WTC11 (cell line): ENCODE measurements at regions not wholly inside any gene's neighbourhood (a gene's known extent, or its start where the extent isn't known, plus 50 kb on each side); places are given as distances from the start of the nearest gene placed in this dataset.

Experiments used
- ATAC-seq: fragments of 200-7000 bp; cut with Tn5 transposase; 2 replicates; pipeline ENCODE4 v1.10.0; 2021; ENCODE audit warnings: mild to moderate bottlenecking, moderate library complexity
- CTCF ChIA-PET: fragments of 300-600 bp; sonication (Branson Sonifier 250); formaldehyde crosslinking; loops from one replicate; lab custom pipeline; 2021; ENCODE audit warnings: antibody characterized with exemption; lab: Charles Lee
- POLR2A ChIA-PET: fragments of 350-600 bp; sonication (Branson Sonifier 250); formaldehyde crosslinking; loops from one replicate; lab custom pipeline; 2021; ENCODE audit warnings: antibody characterized with exemption; lab: Charles Lee
- DNase-seq: peaks from one replicate; pipeline ENCODE4 v3.0.0; 2021; ENCODE audit warnings: low spot score
- H3K27ac Mint-ChIP-seq: 2 replicates; pipeline ENCODE4 v1.8.0; 2021; ENCODE audit warnings: mixed read lengths
- H3K27me3 Mint-ChIP-seq: 2 replicates; pipeline ENCODE4 v1.8.0; 2021; ENCODE audit warnings: low read depth, mild to moderate bottlenecking, moderate library complexity, mixed read lengths
- H3K36me3 Mint-ChIP-seq: 2 replicates; pipeline ENCODE4 v1.8.0; 2021; ENCODE audit warnings: mixed read lengths
- H3K4me1 Mint-ChIP-seq: 2 replicates; pipeline ENCODE4 v1.8.0; 2022; ENCODE audit warnings: mixed read lengths
- H3K4me3 Mint-ChIP-seq: 2 replicates; pipeline ENCODE4 v1.8.0; 2021; ENCODE audit warnings: mild to moderate bottlenecking, moderate library complexity, mixed read lengths
- H3K9me3 Mint-ChIP-seq: 2 replicates; pipeline ENCODE4 v1.8.0; 2021; ENCODE audit warnings: mixed read lengths
- CREM ChIP-seq: sonication (generic); formaldehyde crosslinking; IDR thresholded peaks from 2 replicates; pipeline ENCODE4 v1.8.1; 2022; ENCODE audit warnings: mild to moderate bottlenecking, missing genetic modification reagents, moderate library complexity
- E2F4 ChIP-seq: sonication (generic); formaldehyde crosslinking; IDR thresholded peaks from 2 replicates; pipeline ENCODE4 v1.8.1; 2022; ENCODE audit warnings: low read depth, mild to moderate bottlenecking, moderate library complexity, missing genetic modification reagents, borderline replicate concordance
- FOXP1 ChIP-seq: sonication (generic); formaldehyde crosslinking; IDR thresholded peaks from 2 replicates; pipeline ENCODE4 v1.8.0; 2022; ENCODE audit warnings: missing genetic modification reagents, mild to moderate bottlenecking, moderate library complexity, borderline replicate concordance
- GTF2I ChIP-seq: fragments of 250-450 bp; sonication (Bioruptor Pico); conservative IDR thresholded peaks from 2 replicates; pipeline ENCODE4 v1.4.0; 2021; ENCODE audit warnings: mild to moderate bottlenecking
- HMGA2 ChIP-seq: fragments of 250-450 bp; sonication (Bioruptor Pico); IDR thresholded peaks from 2 replicates; pipeline ENCODE4 v1.4.0; 2021; ENCODE audit warnings: mild to moderate bottlenecking, moderate library complexity
- IRF2 ChIP-seq: sonication (generic); formaldehyde crosslinking; IDR thresholded peaks from 2 replicates; pipeline ENCODE4 v1.8.0; 2022; ENCODE audit warnings: low read depth, missing genetic modification reagents, borderline replicate concordance
- NR1H2 ChIP-seq: sonication (generic); formaldehyde crosslinking; IDR thresholded peaks from 2 replicates; pipeline ENCODE4 v1.9.0; 2021; ENCODE audit warnings: mild to moderate bottlenecking, moderate library complexity, missing genetic modification reagents
- NR2C2 ChIP-seq: sonication (generic); formaldehyde crosslinking; IDR thresholded peaks from 2 replicates; pipeline ENCODE4 v1.8.0; 2022; ENCODE audit warnings: mild to moderate bottlenecking, missing genetic modification reagents
- NR3C1 ChIP-seq: sonication (generic); formaldehyde crosslinking; conservative IDR thresholded peaks from 2 replicates; pipeline ENCODE4 v1.8.1; 2023; ENCODE audit warnings: low read depth, mild to moderate bottlenecking, missing genetic modification reagents
- RELA ChIP-seq: sonication (generic); formaldehyde crosslinking; IDR thresholded peaks from 2 replicates; pipeline ENCODE4 v1.8.1; 2022; ENCODE audit warnings: missing genetic modification reagents, mild to moderate bottlenecking, borderline replicate concordance
- RORB ChIP-seq: fragments of 250-450 bp; sonication (Bioruptor Pico); IDR thresholded peaks from 2 replicates; pipeline ENCODE4 v1.9.0; 2021; ENCODE audit warnings: mild to moderate bottlenecking
- TP53 ChIP-seq: sonication (generic); formaldehyde crosslinking; IDR thresholded peaks from 2 replicates; pipeline ENCODE4 v1.8.1; 2023; ENCODE audit warnings: mild to moderate bottlenecking, missing genetic modification reagents
- USF2 ChIP-seq: sonication (generic); formaldehyde crosslinking; IDR thresholded peaks from 2 replicates; pipeline ENCODE4 v1.8.1; 2023; ENCODE audit warnings: mild to moderate bottlenecking, missing genetic modification reagents, moderate library complexity
- ZNF121 ChIP-seq: sonication (generic); formaldehyde crosslinking; IDR thresholded peaks from 2 replicates; pipeline ENCODE4 v1.8.0; 2023; ENCODE audit warnings: missing genetic modification reagents
- ZNF232 ChIP-seq: sonication (generic); formaldehyde crosslinking; IDR thresholded peaks from 2 replicates; pipeline ENCODE4 v1.8.0; 2022; ENCODE audit warnings: mild to moderate bottlenecking, missing genetic modification reagents
- ZNF416 ChIP-seq: fragments of 250-450 bp; sonication (Bioruptor Pico); IDR thresholded peaks from 2 replicates; pipeline ENCODE4 v1.9.0; 2021; ENCODE audit warnings: mild to moderate bottlenecking, inconsistent platforms
- TF ChIP-seq, protein P1 (sequence below): sonication (generic); formaldehyde crosslinking; IDR thresholded peaks from 2 replicates; pipeline ENCODE4 v1.8.1; 2023; ENCODE audit warnings: mild to moderate bottlenecking, missing genetic modification reagents, moderate library complexity
- TF ChIP-seq, protein P2 (sequence below): fragments of 200-600 bp; IDR thresholded peaks from 2 replicates; pipeline ENCODE4 v1.8.0; 2022; ENCODE audit warnings: antibody characterized with exemption
- TF ChIP-seq, protein P3 (sequence below): sonication (generic); formaldehyde crosslinking; IDR thresholded peaks from 2 replicates; pipeline ENCODE4 v1.8.0; 2023; ENCODE audit warnings: missing genetic modification reagents
- TF ChIP-seq, protein P4 (sequence below): fragments of 250-450 bp; sonication (Bioruptor Pico); IDR thresholded peaks from 2 replicates; pipeline ENCODE4 v1.9.0; 2021; ENCODE audit warnings: mild to moderate bottlenecking

- TF ChIP-seq ZNF416 (CRISPR knock-in tag): no peak
- TF ChIP-seq ZNF121 (CRISPR knock-in tag): no peak
- no peak for TF ChIP-seq NR3C1
- no peak for TF ChIP-seq RORB (CRISPR knock-in tag)
- TF ChIP-seq, protein P1, sequence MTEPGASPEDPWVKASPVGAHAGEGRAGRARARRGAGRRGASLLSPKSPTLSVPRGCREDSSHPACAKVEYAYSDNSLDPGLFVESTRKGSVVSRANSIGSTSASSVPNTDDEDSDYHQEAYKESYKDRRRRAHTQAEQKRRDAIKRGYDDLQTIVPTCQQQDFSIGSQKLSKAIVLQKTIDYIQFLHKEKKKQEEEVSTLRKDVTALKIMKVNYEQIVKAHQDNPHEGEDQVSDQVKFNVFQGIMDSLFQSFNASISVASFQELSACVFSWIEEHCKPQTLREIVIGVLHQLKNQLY (CRISPR knock-in tag): no peak
- TF ChIP-seq FOXP1 (CRISPR knock-in tag): no peak
- peaks cover 8% of the 10 kb centered on the region; the same call in 1 of the 2 replicates for H3K9me3 Mint-ChIP-seq
- no peaks in the 10 kb centered on the region for H3K36me3 Mint-ChIP-seq
- ChIA-PET POLR2A (no interaction called here), CTCF (interaction anchor here (1.3 to 1.4 kb wide), 2 partner anchors 679 to 693 kb away, joined by 6 to 7 read pairs; no protein-coding TSS in a partner anchor)
- ATAC-seq: no peak
- peaks cover 4% of the 10 kb centered on the region; the same call in 1 of the 2 replicates for H3K27me3 Mint-ChIP-seq
- H3K4me3 Mint-ChIP-seq: no peak overlapping the region
- H3K4me1 Mint-ChIP-seq: peaks cover 16% of the 10 kb centered on the region
- H3K27ac Mint-ChIP-seq: no peak overlapping the region
- DNase-seq: no peak
These were observed 567.4 kb downstream of the KCNA4 start for GRCh38 chr11:29449281-29450074.

DNA sequence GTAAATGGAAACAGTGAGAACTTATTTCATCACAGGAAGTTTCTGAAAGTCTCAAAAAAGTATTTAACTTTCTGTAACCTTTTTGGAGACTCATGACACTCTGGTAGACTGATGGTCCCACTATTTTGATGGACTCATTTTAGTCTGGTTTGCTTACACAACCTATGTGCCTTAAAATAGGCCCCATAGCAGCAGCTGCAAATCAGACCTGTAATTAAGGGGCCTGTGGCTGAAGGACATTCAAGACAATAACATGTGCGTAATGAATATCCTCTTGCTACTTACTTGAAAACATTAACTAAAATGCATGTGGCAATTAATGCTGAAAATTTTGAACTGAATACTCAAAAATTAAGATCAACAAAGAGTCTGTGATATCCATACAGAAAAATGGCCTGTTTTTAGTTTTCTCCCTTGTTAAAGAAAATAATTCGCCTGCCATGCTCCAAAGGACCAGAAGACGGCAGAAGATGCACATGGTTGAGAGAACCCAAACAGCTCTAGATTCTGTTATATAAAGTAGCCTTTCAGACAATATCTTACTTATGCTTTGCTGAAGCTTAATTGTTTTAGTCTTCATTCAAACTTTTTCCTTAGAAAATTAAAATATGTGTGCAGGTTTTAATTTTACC, 568.5 kb downstream of the KCNA4 start:
- Mint-ChIP-seq H3K36me3 (no peaks in the 10 kb centered on the region), H3K4me3 (no peak overlapping the region)
- no peak for TF ChIP-seq TP53 (CRISPR knock-in tag)
- TF ChIP-seq, protein P2, sequence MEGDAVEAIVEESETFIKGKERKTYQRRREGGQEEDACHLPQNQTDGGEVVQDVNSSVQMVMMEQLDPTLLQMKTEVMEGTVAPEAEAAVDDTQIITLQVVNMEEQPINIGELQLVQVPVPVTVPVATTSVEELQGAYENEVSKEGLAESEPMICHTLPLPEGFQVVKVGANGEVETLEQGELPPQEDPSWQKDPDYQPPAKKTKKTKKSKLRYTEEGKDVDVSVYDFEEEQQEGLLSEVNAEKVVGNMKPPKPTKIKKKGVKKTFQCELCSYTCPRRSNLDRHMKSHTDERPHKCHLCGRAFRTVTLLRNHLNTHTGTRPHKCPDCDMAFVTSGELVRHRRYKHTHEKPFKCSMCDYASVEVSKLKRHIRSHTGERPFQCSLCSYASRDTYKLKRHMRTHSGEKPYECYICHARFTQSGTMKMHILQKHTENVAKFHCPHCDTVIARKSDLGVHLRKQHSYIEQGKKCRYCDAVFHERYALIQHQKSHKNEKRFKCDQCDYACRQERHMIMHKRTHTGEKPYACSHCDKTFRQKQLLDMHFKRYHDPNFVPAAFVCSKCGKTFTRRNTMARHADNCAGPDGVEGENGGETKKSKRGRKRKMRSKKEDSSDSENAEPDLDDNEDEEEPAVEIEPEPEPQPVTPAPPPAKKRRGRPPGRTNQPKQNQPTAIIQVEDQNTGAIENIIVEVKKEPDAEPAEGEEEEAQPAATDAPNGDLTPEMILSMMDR: peak; percentile 39; the same call in 1 of the 2 replicates
- TF ChIP-seq NR3C1: no peak
- TF ChIP-seq, all 79 proteins: peak for 1
- Mint-ChIP-seq H3K27ac (no peak overlapping the region), H3K27me3 (peaks cover 7% of the 10 kb centered on the region; the same call in 1 of the 2 replicates), H3K4me1 (peaks cover 16% of the 10 kb centered on the region), H3K9me3 (peaks cover 12% of the 10 kb centered on the region)
- CTCF ChIA-PET: interaction anchor here (0.6 to 1.4 kb wide), 8 partner anchors 114 to 695 kb away, joined by 3 to 7 read pairs (median 3); no protein-coding TSS in a partner anchor
- POLR2A ChIA-PET: no interaction called here
- DNase-seq (peak; percentile 13), ATAC-seq (peak; percentile 64)

- H3K27me3 Mint-ChIP-seq: peaks cover 7% of the 10 kb centered on the region; the same call in 1 of the 2 replicates
- DNase-seq: no peak
- ATAC-seq: no peak
- ChIA-PET CTCF (interaction anchor here (1.0 to 1.4 kb wide), 3 partner anchors 115 to 695 kb away, joined by 3 to 7 read pairs (median 6); no protein-coding TSS in a partner anchor), POLR2A (no interaction called here)
- H3K4me1 Mint-ChIP-seq: peaks cover 16% of the 10 kb centered on the region
- H3K9me3 Mint-ChIP-seq: peaks cover 13% of the 10 kb centered on the region
- H3K36me3 Mint-ChIP-seq: no peaks in the 10 kb centered on the region
- H3K27ac Mint-ChIP-seq: no peak overlapping the region
- H3K4me3 Mint-ChIP-seq: no peak overlapping the region
- TF ChIP-seq NR2C2 (CRISPR knock-in tag): no peak
- TF ChIP-seq, protein P3, sequence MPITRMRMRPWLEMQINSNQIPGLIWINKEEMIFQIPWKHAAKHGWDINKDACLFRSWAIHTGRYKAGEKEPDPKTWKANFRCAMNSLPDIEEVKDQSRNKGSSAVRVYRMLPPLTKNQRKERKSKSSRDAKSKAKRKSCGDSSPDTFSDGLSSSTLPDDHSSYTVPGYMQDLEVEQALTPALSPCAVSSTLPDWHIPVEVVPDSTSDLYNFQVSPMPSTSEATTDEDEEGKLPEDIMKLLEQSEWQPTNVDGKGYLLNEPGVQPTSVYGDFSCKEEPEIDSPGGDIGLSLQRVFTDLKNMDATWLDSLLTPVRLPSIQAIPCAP: no peak
- no peak for TF ChIP-seq RELA (CRISPR knock-in tag)
- TF ChIP-seq HMGA2: no peak
- TF ChIP-seq USF2: no peak
- TF ChIP-seq, protein P4, sequence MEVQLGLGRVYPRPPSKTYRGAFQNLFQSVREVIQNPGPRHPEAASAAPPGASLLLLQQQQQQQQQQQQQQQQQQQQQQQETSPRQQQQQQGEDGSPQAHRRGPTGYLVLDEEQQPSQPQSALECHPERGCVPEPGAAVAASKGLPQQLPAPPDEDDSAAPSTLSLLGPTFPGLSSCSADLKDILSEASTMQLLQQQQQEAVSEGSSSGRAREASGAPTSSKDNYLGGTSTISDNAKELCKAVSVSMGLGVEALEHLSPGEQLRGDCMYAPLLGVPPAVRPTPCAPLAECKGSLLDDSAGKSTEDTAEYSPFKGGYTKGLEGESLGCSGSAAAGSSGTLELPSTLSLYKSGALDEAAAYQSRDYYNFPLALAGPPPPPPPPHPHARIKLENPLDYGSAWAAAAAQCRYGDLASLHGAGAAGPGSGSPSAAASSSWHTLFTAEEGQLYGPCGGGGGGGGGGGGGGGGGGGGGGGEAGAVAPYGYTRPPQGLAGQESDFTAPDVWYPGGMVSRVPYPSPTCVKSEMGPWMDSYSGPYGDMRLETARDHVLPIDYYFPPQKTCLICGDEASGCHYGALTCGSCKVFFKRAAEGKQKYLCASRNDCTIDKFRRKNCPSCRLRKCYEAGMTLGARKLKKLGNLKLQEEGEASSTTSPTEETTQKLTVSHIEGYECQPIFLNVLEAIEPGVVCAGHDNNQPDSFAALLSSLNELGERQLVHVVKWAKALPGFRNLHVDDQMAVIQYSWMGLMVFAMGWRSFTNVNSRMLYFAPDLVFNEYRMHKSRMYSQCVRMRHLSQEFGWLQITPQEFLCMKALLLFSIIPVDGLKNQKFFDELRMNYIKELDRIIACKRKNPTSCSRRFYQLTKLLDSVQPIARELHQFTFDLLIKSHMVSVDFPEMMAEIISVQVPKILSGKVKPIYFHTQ (CRISPR knock-in tag): no peak
- TF ChIP-seq IRF2 (CRISPR knock-in tag): no peak
- TF ChIP-seq ZNF232 (CRISPR knock-in tag): no peak
- TF ChIP-seq E2F4 (CRISPR knock-in tag): no peak
- TF ChIP-seq, protein P1 (CRISPR knock-in tag): no peak
- TF ChIP-seq CREM: no peak
- TF ChIP-seq GTF2I (CRISPR knock-in tag): no peak
- TF ChIP-seq NR1H2: no peak
These were observed 569.0 kb downstream of the KCNA4 start for GRCh38 chr11:29447821-29448220.
